NCI-H2107 (cell line): ENCODE measurements at regions not wholly inside any gene's neighbourhood (a gene's known extent, or its start where the extent isn't known, plus 50 kb on each side); places are given as distances from the start of the nearest gene placed in this dataset.
"Not testable (repeated sequence)": the region's sequence is repeated elsewhere in the genome, so short reads cannot be mapped to it uniquely, and the experiment has no call there.

ENCODE experiments used
- DNase-seq: peaks from one replicate; lab custom pipeline; 2025; lab: John Stamatoyannopoulos, UW

DNA sequence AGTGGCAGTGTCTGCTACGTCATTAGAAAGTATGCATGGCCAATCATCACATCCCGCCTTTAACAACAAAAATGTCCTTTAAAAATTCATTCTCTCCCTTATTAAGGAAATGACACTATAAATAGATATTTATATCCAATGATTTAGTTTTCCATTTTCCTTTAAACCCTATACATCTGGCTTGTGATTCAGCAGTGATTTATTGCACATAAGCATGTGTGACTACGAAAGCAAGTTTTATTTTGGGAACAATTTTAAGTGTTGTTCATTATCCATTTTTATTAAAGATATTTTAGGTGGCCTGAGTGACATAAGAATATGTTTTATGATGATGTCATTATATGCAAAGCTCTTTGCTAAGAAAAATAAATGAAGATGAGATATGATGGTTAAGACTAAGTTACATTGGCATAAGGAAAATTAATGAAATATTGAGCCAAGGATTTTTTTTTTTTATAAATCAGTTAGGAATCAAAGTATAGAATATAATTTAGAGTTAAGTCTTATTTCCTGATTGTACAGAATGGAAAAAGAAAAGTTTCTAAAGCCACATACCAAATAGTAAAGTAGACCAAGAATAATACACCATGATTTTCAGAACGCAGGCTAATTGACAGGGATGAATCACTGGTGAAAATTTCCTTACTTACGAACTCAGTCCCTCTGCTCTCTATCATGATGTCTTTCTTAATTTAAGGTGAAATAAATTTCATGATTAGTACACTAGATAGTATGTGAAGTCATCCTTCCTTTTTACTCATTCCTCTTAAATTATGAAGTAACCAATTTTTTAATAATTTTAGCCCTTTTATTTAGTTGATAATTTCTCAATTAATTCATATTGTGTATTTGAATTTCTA lies 822.4 kb downstream of the FAT4 start:
- no peak for DNase-seq

DNA sequence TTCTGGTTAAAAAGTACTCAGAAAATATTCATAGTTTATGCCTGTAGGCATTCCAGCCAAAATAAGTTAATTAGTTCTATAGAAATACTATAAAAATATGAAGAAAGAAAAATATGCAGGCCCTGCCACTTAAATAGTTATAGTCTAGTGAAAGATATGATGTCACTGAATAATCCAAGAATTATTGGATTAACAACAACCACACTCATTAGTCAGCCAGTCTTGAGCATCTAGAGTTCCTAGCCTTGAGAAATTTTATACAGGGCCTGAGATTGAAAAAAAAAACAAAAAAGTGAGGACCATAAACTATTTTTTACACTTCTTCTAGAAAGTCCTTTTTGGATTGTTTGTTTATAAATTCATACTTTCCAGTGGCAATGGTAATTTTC lies 823.0 kb downstream of the FAT4 start:
- no peak for DNase-seq

DNA sequence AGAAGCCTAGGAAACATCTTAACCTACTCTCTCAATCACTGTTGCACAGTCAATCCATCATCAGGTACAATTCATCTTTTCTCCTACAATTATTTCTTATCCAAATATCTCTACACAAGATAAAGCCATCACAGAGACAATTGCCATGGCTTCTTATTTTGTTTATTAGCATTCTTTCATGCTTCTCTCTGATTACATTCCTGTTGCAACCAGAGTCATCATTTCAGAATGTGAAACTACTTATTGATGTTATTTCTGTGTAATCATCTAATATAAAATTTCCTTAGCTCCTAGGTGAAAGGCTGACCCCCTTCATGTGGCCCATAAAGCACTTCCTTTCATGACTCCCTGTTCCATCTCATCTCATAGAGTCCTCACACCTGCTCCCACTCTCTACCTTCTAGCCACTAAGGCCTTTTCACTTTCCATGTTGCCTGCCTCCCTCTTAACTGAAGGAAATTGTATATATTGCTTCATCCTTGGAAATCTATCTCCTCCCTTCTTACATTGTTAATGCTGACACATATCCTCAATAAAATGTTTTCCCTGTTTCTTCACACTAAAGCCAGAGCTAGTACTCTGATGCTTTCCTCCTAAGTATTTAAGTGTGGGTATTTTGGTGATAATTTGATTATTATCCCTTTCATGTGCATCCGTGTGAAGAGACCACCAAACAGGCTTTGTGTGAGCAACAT lies 829.9 kb downstream of the FAT4 start:
- no peak for DNase-seq

DNA sequence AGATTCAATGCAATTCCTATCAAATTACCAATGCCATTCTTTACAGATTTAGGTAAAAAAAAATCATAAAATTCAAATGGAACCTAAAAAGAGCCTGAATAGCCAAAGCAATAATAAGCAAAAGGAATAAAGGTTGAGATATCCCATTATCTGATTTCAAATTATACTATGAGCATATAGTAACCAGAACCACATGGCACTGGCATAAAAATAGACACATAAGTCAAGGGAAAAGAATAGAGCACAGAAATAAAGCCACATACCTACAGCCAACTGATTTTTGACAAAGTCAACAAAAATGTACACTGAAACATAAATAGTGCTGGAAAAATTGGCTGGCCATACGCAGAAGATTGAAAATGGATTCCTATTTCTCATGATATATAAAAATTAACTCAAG lies 853.7 kb downstream of the FAT4 start:
- DNase-seq, result no peak

DNA sequence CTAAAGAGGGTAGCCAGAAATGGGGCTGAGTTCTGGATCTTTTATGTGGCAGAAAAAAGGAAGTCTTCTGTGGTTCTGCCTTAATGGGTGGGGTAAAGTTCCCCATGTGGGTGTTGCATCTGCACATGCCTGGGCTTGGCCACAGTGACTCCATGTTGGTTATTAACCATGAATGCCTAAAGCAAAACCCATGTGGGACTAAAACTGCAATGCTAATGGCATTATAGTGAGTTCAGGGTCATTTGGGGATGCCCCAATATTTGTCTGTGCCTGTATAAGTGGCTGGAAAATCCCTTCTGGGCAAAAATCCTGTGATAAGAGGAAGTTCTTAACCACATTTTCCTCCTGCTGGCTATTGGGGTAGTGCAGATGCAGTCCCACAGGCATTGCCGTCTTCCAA lies 857.4 kb downstream of the FAT4 start:
- DNase-seq, result no peak

DNA sequence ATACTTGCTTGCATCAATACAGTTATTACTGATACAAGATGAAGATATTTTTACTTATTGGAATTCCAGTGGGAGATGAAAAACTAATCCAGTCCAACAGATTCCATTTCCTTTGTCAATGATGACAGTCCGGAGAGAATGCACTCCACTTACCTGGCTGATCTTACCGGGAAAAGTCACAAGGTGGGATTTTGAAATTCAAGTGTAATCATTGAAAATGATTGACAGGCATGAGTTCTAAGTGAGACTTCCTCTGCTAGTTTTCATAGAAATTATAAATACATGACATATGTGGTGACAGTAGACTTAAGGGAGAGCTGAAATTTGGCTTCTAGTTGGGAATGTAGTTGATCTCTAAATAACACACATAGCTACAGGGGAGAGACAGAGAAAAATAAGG lies 859.9 kb downstream of the FAT4 start:
- DNase-seq, result no peak

DNA sequence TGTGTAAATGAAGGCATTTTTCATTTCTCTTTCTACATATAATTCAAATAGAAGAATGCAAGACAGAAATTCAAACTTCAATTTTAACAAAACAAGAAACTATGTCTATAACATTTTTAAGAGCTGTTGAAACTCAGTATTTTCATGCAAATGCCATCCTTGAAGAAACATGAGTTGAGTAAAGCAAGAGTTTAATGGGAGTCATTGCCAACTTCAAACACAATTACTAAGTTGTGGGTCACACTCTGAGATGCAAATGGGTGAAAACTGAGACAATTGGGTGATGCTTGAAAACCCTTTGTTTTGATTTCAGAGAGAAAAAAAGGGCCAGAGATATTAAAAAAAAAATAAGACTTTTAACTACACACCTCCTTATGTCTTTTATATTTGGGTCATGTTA lies 865.9 kb downstream of the FAT4 start:
- no peak for DNase-seq

DNA sequence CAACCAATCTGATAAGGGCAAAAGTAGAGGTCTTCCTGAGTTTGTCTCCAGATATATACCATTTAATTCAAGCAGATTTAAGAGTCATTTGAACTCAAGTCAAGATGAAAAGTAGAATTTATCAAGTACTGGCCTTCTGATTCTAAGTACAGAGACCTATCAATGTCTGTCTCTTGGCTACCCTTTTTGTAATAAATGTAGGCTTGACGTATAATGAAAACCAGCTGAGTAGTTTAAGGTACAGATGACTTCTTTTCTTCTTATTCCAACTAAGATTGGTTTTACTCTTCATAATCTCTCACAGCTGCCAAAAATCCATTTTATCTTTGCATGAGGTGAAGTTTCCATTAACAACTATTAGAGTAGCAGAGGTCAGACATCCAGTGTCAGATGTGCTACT lies 867.6 kb downstream of the FAT4 start:
- no peak for DNase-seq

DNA sequence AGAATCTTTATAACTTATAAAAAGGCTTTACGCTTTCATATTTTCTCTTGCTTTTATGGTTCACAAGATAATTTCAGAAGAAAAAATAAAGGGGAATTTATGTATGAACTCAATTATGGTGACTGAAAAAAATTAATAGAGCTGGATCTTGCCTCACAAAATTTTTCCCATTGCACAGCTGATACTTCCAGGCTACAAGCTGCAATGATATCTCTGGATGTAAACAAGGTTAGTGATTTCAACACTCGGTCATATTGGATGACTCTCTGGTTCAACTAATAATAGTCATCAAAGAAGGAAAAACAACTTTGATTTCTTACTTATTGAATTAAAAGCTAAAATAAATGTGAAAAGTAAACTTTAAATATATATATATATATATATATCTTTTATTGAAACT lies 868.0 kb downstream of the FAT4 start:
- no peak for DNase-seq

DNA sequence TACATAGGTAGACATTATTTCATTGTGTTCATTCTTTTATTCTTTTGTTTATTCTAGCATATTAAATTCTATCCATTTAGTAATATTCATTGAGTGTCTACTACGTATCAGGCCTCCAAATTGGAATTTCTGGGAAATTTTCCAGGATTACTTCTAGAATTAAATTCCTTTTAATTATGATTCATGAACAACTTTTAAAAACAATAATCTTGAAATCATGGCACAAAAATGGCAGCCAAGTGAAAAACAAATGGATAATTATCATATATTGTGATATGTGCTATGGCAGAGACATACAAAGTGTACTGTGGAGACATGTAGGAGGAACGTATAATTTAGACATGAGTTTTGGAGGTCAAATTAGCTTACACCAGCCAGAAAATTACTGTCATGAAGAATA lies 868.5 kb downstream of the FAT4 start:
- DNase-seq, result no peak

DNA sequence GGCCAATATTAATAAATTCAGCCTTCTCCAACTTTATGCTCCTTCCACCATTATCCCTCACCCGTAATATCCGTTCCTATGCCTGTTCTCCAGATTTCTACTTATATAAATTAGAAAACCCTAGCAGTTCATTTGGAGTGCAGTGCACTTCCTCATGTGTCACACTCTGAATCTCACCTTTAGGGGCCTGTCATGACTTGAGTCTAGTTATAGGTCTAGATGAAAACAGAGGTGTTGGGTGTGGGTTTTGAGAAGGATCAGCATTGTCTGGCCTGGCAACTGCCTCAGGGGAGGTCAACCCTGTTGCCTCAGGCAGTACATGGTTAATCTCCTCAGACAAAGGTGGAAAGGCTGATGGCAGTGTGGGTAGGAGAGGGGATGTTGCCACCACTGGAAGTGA lies 876.8 kb downstream of the FAT4 start:
- DNase-seq, result no peak

DNA sequence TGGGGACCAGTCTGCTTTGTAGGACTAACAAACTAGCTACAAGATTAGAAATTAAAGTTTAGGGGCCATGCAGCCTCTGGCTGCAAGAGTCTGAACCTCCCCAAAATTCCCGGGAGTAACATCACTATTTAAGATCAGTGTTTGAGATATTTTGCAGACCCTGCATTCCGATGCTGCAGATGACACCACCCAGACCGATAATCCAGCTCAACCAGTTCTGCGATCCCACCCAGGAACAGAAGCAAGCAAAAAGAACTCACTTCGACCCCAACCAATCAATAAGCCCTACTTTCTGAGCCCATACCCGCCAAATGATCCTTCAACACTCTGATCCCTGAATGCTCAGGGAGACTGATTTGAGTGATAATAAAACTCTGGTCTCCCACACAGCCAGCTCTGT lies 877.8 kb downstream of the FAT4 start:
- no peak for DNase-seq

DNA sequence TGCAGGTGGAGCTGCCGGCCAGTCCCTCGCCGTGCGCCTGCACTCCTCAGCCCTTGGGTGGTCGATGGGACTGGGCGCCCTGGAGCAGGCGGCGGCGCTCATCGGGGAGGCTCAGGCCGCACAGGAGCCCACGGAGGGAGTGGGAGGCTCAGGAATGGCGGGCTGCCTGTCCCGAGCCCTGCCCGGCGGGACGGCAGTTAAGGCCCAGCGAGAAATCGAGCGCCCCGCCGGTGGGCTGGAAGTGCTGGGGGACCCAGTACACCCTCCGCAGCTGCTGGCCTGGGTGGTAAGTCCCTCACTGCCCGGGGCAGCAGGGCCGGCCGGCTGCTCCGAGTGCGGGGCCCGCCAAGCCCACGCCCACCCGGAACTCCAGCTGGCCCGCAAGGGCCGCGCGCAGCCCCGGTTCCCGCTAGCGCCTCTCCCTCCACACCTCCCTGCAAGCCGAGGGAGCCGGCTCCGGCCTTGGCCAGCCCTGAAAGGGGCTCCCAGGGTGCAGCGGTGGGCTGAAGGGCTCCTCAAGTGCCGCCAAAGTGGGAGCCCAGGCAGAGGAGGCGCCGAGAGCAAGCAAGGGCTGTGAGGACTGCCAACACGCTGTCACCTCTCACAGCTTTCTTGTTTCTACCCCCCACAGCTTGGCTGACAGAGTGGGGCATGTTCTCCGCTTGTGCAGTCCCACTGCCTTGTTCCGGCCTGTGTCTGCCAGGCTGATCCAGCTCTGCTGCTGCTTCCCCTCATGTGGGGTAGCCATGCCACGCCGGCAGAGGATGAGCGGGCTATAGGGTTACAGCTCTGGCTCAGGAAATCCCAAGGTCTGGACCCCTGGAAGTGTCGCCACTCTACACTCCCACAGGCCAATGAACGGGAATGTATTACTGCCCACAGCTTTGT lies 886.7 kb downstream of the FAT4 start:
- not testable (repeated sequence) for DNase-seq

DNA sequence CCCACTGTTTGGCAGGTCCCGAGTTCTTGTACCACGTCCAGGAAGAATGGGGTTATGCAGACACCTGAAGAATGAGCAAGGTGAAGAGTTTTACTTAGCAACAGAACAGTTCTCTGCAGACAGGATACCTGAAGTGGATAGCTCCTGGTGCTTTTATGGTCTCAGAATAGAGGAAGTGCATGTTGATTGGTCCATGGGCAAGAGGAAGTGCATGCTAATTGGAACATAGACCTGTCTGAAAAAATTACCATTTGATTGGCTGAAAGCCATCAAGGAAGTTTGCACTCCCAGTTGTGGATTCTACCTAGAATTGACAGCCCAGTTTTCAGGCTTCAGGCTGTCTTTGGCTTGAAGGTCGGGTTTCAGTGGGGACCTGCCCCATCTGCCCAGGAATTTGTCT lies 887.5 kb downstream of the FAT4 start:
- no peak for DNase-seq

DNA sequence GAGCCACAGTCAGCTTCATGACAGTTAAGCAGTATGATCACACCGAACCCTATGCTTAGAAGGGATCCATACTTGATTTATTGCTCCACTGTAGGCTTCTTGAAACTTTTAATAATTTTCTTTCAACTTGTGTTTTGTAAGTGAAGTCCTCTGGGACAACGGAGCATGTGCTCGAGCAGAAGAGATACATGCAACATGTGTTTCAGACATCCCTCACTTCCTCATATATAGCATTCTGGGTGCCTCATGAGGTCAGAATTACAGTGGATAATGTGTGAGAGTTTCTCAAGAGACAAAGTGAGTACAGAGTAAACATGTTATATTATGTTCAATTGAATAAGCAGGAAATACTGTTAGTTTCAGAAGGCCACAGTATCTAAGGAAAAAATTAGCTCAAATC lies 893.2 kb downstream of the FAT4 start:
- no peak for DNase-seq

DNA sequence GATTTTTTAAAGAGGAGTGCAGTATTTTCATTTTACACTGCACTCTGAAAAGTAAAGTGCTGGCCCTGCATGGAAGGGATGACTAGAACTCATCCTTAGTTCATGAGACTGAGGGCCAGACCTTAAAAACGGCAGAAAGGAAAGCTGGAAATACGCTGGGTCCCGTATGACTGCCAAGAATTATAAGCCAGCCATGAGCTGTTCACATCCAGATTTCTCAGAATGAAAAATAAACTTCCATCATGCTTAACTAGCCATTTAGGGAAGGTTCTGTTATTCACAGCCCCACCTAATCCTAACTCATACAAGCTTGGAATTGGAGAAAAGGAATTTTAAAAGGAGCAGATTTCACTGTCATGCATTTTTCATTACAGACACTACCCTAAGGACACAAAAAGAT lies 894.4 kb downstream of the FAT4 start:
- DNase-seq, result no peak

DNA sequence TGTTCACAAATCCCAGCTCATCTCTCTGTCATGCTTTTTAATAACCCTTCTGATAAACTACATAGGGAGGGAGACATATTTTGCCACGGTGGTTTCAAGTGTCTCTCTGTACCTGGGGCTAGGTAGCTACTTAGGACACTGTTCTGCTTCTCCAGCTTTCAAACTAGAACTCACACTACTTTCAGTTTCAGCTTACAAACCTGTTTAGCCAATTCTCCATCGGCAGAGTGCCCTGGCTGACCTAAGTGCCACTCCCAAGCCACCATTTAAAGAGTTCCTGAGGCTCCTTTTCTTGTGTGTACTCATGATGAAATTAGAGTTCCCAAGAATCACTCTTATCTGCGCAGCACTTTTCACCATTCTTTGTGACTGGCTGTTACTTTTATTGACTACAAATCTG lies 899.2 kb downstream of the FAT4 start:
- DNase-seq, result no peak

DNA sequence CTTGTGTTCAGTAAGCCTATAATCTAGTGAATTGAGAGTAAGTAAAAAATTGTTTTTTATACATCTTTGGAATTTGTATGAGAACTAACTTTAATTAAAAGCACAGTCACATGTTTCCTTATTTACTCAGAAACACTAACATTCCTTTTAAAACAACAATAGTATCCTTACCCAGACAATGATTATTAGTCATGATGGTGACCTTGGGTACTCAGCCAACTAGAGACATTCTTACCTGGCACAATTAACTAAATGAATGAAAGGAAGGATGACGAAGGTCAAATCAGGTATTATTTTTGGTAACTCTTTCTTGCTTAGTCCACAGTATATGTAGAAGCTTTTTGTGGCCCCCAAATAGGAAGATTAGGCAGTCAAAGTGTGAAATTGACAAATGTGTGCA lies 901.0 kb downstream of the FAT4 start:
- no peak for DNase-seq

DNA sequence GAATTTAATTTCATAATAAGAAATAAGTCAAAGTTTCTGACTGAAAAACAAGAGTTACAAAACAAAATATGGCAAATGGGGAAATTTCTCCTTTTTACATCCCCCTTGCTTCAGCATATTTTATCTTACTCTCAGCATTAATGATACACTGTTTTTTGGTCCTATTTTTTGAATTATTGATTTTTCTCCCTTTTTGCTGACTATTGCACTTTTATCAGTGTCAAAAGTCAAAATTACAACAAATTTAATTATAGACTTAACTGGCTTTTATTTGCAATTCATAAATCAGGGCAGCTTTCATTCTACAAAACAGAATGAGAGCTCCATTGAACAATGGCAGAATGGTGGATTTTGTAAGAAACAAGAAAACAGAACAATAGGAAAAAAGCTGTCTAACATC lies 901.9 kb downstream of the FAT4 start:
- DNase-seq, result no peak

DNA sequence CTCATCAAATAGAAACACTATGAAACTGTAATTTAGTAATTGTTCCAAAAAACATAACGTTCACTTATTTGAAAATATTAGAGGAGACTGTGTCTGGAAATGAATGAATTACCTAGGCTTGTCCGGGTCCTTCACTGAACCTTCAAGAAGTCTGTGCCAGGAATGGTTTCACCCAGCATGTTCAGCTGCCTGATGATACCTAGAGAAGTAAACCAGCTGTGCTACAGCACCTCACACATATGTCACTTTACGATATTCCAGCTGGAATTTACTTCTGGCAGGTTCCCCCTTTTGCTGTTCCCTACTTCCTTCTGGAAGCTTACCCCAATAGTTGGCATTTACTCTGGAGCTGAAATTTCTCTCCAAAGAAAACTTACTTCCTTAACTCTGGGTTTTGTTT lies 906.5 kb downstream of the FAT4 start:
- no peak for DNase-seq

DNA sequence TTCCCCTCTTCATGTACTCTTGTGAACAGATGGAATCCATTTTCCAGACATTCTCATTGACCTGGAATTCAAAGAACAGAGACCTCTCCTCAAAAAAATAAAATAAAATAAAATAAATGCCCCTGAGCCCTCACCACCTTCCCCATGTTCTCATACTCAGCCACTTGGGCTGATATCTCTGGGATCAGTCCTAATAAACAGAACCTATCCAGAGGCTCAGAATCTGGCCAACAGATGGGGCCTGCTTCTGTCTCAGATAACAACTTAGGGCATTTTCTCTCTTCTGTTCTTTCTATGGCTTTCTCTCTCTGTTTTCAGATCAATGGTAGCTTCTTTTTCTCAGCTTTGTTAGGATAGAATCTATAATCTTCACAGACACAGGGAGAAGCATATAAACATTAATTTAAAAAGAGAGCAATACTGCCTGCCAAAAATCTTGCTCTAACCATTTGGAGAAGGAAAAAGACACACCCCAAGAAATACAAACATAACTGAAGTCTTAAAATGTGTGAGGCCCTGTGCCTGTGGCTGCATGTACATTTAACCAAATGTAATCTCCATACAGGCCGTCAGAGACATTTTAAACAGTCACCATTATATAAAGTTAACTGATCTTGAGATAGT lies 907.1 kb downstream of the FAT4 start:
- no peak for DNase-seq

DNA sequence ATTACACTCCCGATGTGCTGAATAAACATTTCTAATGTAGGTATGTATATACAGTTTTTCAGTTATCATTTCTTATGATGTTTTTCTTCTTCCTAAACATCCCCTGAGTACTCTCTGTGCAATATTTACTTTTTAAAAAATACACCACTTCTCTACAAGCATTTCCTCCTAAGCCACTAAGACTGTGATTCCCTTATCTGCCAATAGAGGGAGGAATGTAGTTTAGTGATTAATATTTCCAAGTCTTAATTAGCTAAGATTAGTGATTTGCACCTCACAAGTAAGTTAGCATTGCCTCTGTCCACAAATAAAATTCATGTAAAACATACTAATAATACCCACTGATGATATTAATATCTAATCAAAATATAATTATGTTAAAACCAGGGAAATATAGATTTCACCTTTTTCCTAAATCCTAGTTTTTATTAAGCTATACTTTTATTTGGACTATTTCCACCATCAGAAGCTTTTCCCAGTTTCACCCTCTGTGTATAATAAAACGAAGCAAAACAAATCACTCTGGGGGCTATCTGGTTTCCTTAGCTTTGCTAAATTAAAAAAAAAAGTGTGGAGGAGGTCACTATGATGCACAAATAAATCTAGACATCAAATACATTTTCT lies 909.1 kb downstream of the FAT4 start:
- no peak for DNase-seq
